HG02981 (cell line): ENCODE measurements at regions not wholly inside any gene's neighbourhood (a gene's known extent, or its start where the extent isn't known, plus 50 kb on each side); places are given as distances from the start of the nearest gene placed in this dataset.

Source experiments
- ATAC-seq: cut with Tn5 transposase; IDR thresholded peaks from one replicate; pipeline ENCODE4 v1.9.1; 2021; ENCODE audit warnings: mild to moderate bottlenecking, moderate library complexity; ENCODE audit not compliant: unreplicated experiment

GRCh38 chr6:150536835-150537234, 62.9 kb upstream of the PLEKHG1 start:
- ATAC-seq = no peak

- no peak for ATAC-seq
Measured at GRCh38 chr6:150537491-150537890, 62.2 kb upstream of the PLEKHG1 start.

- no peak for ATAC-seq
Measured at GRCh38 chr6:150537893-150538292, 61.8 kb upstream of the PLEKHG1 start.

GRCh38 chr6:150539111-150539510, 60.6 kb upstream of the PLEKHG1 start:
- no peak for ATAC-seq

- no peak for ATAC-seq
Measured at GRCh38 chr6:150539568-150539967, 60.1 kb upstream of the PLEKHG1 start.

GRCh38 chr6:150541576-150541975, 58.1 kb upstream of the PLEKHG1 start:
- ATAC-seq = no peak

GRCh38 chr6:150543178-150543577, 56.5 kb upstream of the PLEKHG1 start:
- no peak for ATAC-seq

GRCh38 chr6:150544793-150545192, 54.9 kb upstream of the PLEKHG1 start:
- ATAC-seq = no peak

- no peak for ATAC-seq
Measured at GRCh38 chr6:150546457-150546856, 53.2 kb upstream of the PLEKHG1 start.

- no peak for ATAC-seq
Measured at GRCh38 chr6:150547502-150548222, 52.0 kb upstream of the PLEKHG1 start.

GRCh38 chr6:150548330-150548729, 51.4 kb upstream of the PLEKHG1 start:
- no peak for ATAC-seq

- ATAC-seq = no peak
Measured at GRCh38 chr6:150549007-150549406, 50.7 kb upstream of the PLEKHG1 start.

- no peak for ATAC-seq
Measured at GRCh38 chr6:150549674-150550101, 50.0 kb upstream of the PLEKHG1 start.
